ENCODE measurements at regions not wholly inside any gene's neighbourhood (a gene's known extent, or its start where the extent isn't known, plus 50 kb on each side); places are given as distances from the start of the nearest gene placed in this dataset.
"Not testable (repeated sequence)": the region's sequence is repeated elsewhere in the genome, so short reads cannot be mapped to it uniquely, and the experiment has no call there.

DNA sequence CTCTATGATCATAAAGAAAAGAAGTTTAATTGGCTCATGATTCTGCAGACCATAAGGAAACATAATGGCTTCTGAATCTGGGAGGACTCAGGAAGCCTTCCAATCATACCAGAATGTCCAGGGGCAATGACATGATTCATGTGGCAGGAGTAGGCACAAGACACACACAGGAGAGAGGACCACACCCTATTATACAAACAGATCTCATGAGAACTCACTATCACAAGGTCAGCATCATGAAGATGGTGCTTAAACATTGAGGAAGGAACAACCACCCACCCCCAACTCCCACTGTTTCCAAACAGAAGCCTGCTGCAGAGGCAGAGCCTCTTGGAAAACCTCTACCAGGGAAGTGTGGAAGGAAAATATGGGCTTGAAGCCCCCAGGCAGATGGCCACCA, 267.4 kb downstream of the POTED start:
- H3K4me3 ChIP-seq (ENCODE audit: severe bottlenecking); H3K9me3 ChIP-seq (ENCODE audit: severe bottlenecking); H3K36me3 ChIP-seq (ENCODE audit: low read depth); H3K27me3 ChIP-seq (ENCODE audit: insufficient read depth, poor library complexity, severe bottlenecking); DNase-seq (ENCODE audit: low spot score); H3K4me1 ChIP-seq (ENCODE audit: insufficient read depth, poor library complexity, severe bottlenecking); H3K27ac ChIP-seq (ENCODE audit: poor library complexity, severe bottlenecking); ATAC-seq (ENCODE audit: low read depth): not testable (repeated sequence)

DNA sequence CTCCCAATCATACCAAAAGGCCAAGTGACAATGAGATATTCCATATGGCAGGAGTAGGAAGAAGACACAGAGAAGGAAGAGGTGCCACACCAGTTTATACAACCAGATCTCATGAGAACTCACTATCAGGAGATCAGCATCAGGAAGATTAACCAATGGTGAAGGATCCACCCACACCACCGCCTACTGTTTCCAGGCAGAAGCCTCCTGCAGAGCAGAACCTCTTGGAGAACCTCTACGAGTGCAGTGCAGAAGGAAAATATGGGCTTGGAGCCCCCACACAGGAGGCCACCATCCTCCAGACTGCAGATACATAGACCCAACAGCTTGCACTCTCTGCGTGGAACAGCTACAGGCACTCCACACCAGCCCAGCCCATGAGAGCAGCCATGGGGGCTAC, 264.4 kb downstream of the POTED start:
- not testable (repeated sequence) for H3K27me3 ChIP-seq (ENCODE audit: insufficient read depth, poor library complexity, severe bottlenecking); ATAC-seq (ENCODE audit: low read depth); H3K9me3 ChIP-seq (ENCODE audit: severe bottlenecking); H3K36me3 ChIP-seq (ENCODE audit: low read depth); DNase-seq (ENCODE audit: low spot score); H3K4me3 ChIP-seq (ENCODE audit: severe bottlenecking); H3K27ac ChIP-seq (ENCODE audit: poor library complexity, severe bottlenecking); H3K4me1 ChIP-seq (ENCODE audit: insufficient read depth, poor library complexity, severe bottlenecking)

DNA sequence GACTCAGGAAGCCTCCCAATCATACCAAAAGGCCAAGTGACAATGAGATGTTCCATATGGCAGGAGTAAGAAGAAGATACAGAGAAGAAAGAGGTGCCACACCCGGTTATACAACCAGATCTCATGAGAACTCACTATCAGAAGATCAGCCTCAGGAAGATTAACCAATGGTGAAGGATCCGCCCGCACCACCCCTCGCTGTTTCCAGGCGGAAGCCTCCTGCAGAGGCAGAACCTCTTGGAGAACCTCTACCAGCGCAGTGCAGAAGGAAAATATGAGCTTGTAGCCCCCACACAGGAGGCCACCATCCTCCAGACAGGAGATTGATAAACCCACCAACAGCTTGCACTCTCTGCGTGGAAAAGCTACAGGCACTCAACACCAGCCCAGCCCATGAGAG, 245.1 kb downstream of the POTED start:
- ATAC-seq (ENCODE audit: low read depth) (no peak), DNase-seq (ENCODE audit: low spot score) (no peak)
- no peak overlapping the region for H3K4me3 ChIP-seq (ENCODE audit: severe bottlenecking)
- H3K36me3 ChIP-seq (ENCODE audit: low read depth) = no peaks in the 10 kb centered on the region
- no peaks in the 10 kb centered on the region for H3K4me1 ChIP-seq (ENCODE audit: insufficient read depth, poor library complexity, severe bottlenecking)
- H3K27me3 ChIP-seq (ENCODE audit: insufficient read depth, poor library complexity, severe bottlenecking) = no peaks in the 10 kb centered on the region
- TF ChIP-seq, protein P1, sequence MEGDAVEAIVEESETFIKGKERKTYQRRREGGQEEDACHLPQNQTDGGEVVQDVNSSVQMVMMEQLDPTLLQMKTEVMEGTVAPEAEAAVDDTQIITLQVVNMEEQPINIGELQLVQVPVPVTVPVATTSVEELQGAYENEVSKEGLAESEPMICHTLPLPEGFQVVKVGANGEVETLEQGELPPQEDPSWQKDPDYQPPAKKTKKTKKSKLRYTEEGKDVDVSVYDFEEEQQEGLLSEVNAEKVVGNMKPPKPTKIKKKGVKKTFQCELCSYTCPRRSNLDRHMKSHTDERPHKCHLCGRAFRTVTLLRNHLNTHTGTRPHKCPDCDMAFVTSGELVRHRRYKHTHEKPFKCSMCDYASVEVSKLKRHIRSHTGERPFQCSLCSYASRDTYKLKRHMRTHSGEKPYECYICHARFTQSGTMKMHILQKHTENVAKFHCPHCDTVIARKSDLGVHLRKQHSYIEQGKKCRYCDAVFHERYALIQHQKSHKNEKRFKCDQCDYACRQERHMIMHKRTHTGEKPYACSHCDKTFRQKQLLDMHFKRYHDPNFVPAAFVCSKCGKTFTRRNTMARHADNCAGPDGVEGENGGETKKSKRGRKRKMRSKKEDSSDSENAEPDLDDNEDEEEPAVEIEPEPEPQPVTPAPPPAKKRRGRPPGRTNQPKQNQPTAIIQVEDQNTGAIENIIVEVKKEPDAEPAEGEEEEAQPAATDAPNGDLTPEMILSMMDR (IDR thresholded peaks at IDR 0.05; ENCODE audit: poor library complexity, severe bottlenecking) = no peak
- H3K27ac ChIP-seq (ENCODE audit: poor library complexity, severe bottlenecking) = no peak overlapping the region
- no peaks in the 10 kb centered on the region for H3K9me3 ChIP-seq (ENCODE audit: severe bottlenecking)

DNA sequence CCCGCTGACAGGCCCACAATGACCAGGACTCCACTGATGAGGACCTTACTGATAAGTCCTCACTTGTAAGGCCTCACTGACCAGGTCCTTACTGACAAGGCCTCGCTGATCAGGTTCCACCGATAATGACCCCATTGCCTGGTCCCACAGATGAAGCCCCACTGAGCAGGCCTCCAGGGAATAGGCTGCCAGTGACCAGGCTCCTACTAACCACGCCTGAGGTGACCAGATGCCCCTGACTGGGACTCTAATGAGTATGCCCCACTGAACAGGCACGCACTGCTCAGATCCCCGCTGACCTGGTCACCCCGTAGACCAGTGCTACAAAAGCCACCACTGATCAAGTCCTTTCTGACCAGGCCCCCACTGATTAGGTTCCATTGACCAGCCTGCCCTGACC, 241.2 kb downstream of the POTED start:
- not testable (repeated sequence) for H3K4me1 ChIP-seq (ENCODE audit: insufficient read depth, poor library complexity, severe bottlenecking); H3K9me3 ChIP-seq (ENCODE audit: severe bottlenecking); H3K27ac ChIP-seq (ENCODE audit: poor library complexity, severe bottlenecking); H3K27me3 ChIP-seq (ENCODE audit: insufficient read depth, poor library complexity, severe bottlenecking); H3K4me3 ChIP-seq (ENCODE audit: severe bottlenecking); H3K36me3 ChIP-seq (ENCODE audit: low read depth); DNase-seq (ENCODE audit: low spot score); ATAC-seq (ENCODE audit: low read depth)

DNA sequence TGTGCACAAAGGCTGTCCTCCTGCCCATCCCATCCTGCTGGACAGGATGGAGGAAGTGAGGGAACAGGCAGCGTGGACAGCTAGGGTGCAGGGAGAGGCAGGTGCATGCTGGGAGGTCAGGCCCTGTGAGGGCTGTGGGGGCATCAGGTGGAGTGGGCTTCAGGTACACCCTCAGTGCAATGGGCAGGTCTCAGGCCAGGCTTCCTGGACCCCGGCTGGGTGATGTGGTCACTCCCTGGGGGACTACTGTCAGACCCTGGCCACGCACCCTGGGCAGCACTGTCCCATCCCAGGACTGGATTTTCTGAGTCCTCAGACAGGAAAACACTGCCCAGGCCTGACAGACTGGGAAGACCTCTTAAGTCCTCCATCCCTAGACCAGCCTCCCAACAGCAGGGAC, 239.9 kb downstream of the POTED start:
- not testable (repeated sequence) for H3K9me3 ChIP-seq (ENCODE audit: severe bottlenecking)

DNA sequence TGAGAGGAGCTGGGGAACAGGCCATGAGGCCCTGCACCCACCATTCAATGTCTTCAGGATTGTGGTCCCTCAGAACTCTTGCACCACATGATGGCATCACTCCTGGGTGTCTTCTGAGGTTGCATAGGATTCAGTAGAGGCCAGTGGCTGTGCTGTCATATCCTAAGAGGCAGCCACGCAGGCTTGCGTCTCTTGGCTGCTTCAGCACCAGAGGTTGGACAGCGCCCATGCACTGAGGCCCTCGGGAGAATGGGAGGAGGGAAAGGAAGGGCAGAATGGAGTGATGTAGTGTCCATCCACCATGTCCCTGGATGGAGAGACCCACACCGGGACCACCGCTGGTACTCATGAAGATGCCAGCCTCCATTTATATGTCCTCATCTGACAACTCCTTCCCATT, 237.1 kb downstream of the POTED start:
- not testable (repeated sequence) for DNase-seq (ENCODE audit: low spot score); H3K27me3 ChIP-seq (ENCODE audit: insufficient read depth, poor library complexity, severe bottlenecking); ATAC-seq (ENCODE audit: low read depth); H3K4me1 ChIP-seq (ENCODE audit: insufficient read depth, poor library complexity, severe bottlenecking); H3K9me3 ChIP-seq (ENCODE audit: severe bottlenecking); H3K36me3 ChIP-seq (ENCODE audit: low read depth); H3K4me3 ChIP-seq (ENCODE audit: severe bottlenecking); H3K27ac ChIP-seq (ENCODE audit: poor library complexity, severe bottlenecking)

More for the DNA sequence above, 239.9 kb downstream of the POTED start:
- DNase-seq (ENCODE audit: low spot score); H3K36me3 ChIP-seq (ENCODE audit: low read depth); H3K4me3 ChIP-seq (ENCODE audit: severe bottlenecking); H3K27ac ChIP-seq (ENCODE audit: poor library complexity, severe bottlenecking); H3K4me1 ChIP-seq (ENCODE audit: insufficient read depth, poor library complexity, severe bottlenecking); ATAC-seq (ENCODE audit: low read depth); H3K27me3 ChIP-seq (ENCODE audit: insufficient read depth, poor library complexity, severe bottlenecking): not testable (repeated sequence)

DNA sequence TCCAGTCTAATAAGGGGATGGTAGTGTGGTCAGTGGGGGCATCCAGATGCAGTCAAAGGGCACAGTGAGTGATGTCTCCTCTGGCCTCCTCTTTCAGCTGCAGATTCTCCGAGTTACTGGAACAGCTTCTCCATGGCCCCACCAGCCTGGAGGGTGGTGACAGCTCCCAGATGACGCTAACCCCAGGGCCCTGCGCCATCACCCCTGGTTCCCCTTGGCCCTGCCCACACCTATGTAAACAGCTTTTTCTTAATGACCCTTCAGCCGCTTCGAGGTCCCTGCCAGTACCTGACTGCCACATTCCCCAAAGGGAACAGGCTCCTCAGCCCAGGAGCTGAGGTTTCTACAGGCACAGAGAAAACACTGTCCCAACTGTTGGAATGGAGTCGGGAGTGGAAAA, 235.0 kb downstream of the POTED start:
- not testable (repeated sequence) for H3K27me3 ChIP-seq (ENCODE audit: insufficient read depth, poor library complexity, severe bottlenecking); DNase-seq (ENCODE audit: low spot score); H3K4me3 ChIP-seq (ENCODE audit: severe bottlenecking); ATAC-seq (ENCODE audit: low read depth); H3K9me3 ChIP-seq (ENCODE audit: severe bottlenecking); H3K36me3 ChIP-seq (ENCODE audit: low read depth); H3K27ac ChIP-seq (ENCODE audit: poor library complexity, severe bottlenecking); H3K4me1 ChIP-seq (ENCODE audit: insufficient read depth, poor library complexity, severe bottlenecking)

DNA sequence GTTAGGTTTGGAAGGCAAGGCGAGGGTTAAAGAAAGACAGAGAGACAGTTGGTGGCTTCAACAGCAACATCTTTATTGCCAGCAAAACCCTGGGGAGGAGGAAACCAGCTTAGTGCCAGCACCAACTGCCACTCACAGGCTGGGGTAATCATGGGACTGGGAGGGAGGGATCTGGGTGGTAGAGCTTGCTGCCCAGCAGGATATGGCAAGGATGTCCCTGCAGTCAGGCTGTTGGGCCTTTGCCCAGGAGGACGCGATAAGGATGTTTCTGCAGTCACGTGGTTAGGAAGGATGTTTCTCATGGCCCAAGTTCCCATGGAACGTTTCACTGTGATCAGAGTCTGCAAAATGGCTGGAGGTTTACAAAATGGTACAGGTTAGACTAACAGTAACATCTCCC, 233.5 kb downstream of the POTED start:
- not testable (repeated sequence) for ATAC-seq (ENCODE audit: low read depth); H3K4me1 ChIP-seq (ENCODE audit: insufficient read depth, poor library complexity, severe bottlenecking); H3K4me3 ChIP-seq (ENCODE audit: severe bottlenecking); H3K36me3 ChIP-seq (ENCODE audit: low read depth); H3K9me3 ChIP-seq (ENCODE audit: severe bottlenecking); H3K27ac ChIP-seq (ENCODE audit: poor library complexity, severe bottlenecking); H3K27me3 ChIP-seq (ENCODE audit: insufficient read depth, poor library complexity, severe bottlenecking); DNase-seq (ENCODE audit: low spot score)

DNA sequence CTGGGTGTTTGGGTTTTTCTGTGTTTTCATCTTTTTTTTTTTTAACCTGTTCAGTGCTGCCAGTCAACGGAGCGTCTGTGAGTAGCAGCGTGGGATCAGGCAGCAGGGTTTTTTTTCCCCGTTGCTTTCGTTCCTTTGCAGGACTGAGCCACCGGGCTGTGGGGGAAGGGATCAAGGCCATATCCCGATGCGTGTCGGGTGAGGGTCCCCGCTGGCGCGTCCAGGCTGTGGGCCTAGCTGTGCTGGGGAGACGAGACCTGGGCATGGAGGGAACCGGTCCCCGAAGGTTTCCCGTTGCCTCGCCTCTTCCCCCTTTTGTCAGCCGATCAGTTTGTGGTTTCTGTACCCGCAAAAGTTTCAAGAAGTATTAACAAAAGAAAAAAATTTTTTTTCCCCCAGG, 218.1 kb downstream of the POTED start:
- not testable (repeated sequence) for H3K27me3 ChIP-seq (ENCODE audit: insufficient read depth, poor library complexity, severe bottlenecking); DNase-seq (ENCODE audit: low spot score); H3K4me3 ChIP-seq (ENCODE audit: severe bottlenecking); H3K9me3 ChIP-seq (ENCODE audit: severe bottlenecking); H3K36me3 ChIP-seq (ENCODE audit: low read depth); H3K4me1 ChIP-seq (ENCODE audit: insufficient read depth, poor library complexity, severe bottlenecking); H3K27ac ChIP-seq (ENCODE audit: poor library complexity, severe bottlenecking); ATAC-seq (ENCODE audit: low read depth)

Data from RWPE2 (cell line).